Parathyroid adenoma (tissue), 2 donors: ENCODE measurements at regions not wholly inside any gene's neighbourhood (a gene's known extent, or its start where the extent isn't known, plus 50 kb on each side); places are given as distances from the start of the nearest gene placed in this dataset.

Experiments used
- H2AFZ ChIP-seq: fragments of 300-600 bp; sonication (generic); one replicate; pipeline ENCODE4 v1.7.0; 2017; ENCODE audit warnings: antibody characterized with exemption, mild to moderate bottlenecking
- H3K27ac ChIP-seq: fragments of 300-600 bp; sonication (generic); one replicate; pipeline ENCODE4 v1.7.0; 2017
- H3K27me3 ChIP-seq: fragments of 300-600 bp; sonication (generic); one replicate; pipeline ENCODE4 v1.7.0; 2017; ENCODE audit warnings: low read length; ENCODE audit not compliant: control insufficient read depth, insufficient read depth
- H3K36me3 ChIP-seq: fragments of 300-600 bp; sonication (generic); one replicate; pipeline ENCODE4 v1.7.0; 2017; ENCODE audit warnings: low read length; ENCODE audit not compliant: control insufficient read depth, insufficient read depth
- H3K4me1 ChIP-seq: fragments of 300-600 bp; sonication (generic); one replicate; pipeline ENCODE4 v1.7.0; 2017; ENCODE audit warnings: control low read depth
- H3K4me2 ChIP-seq: fragments of 300-600 bp; sonication (generic); one replicate; pipeline ENCODE4 v1.7.0; 2017; ENCODE audit warnings: low read length
- H3K4me3 ChIP-seq: fragments of 300-600 bp; sonication (generic); one replicate; pipeline ENCODE4 v1.7.0; 2017; ENCODE audit warnings: low read depth, low read length
- H3K79me2 ChIP-seq: fragments of 300-600 bp; sonication (generic); one replicate; pipeline ENCODE4 v1.7.0; 2017; ENCODE audit warnings: control low read depth
- H3K9ac ChIP-seq: fragments of 300-600 bp; sonication (generic); one replicate; pipeline ENCODE4 v1.7.0; 2017; ENCODE audit warnings: mild to moderate bottlenecking
- H3K9me3 ChIP-seq: fragments of 300-600 bp; sonication (generic); one replicate; pipeline ENCODE4 v1.7.0; 2017; ENCODE audit warnings: low read length; ENCODE audit not compliant: control insufficient read depth
- CTCF ChIP-seq: fragments of 300-600 bp; sonication (generic); IDR thresholded peaks from one replicate; pipeline ENCODE4 v1.7.0; 2017; ENCODE audit warnings: antibody characterized with exemption, mild to moderate bottlenecking
- donor health status: primary hyperparathyroidism.

GRCh38 chr10:4718544-4718943, 107.5 kb upstream of the AKR1E2 start:
- no peaks in the 10 kb centered on the region for H3K4me1 ChIP-seq
- H3K9me3 ChIP-seq, result no peaks in the 10 kb centered on the region
- no peaks in the 10 kb centered on the region for H3K79me2 ChIP-seq
- H3K4me2 ChIP-seq, result no peak overlapping the region
- H3K4me3 ChIP-seq, result no peak overlapping the region
- no peak overlapping the region for H3K27ac ChIP-seq
- H2AFZ ChIP-seq, result no peak overlapping the region
- H3K27me3 ChIP-seq, result no peaks in the 10 kb centered on the region
- no peak overlapping the region for H3K9ac ChIP-seq
- no peaks in the 10 kb centered on the region for H3K36me3 ChIP-seq
- TF ChIP-seq CTCF, result no peak

- H3K4me1 ChIP-seq, result no peaks in the 10 kb centered on the region
- TF ChIP-seq CTCF, result no peak
- H3K9me3 ChIP-seq, result no peaks in the 10 kb centered on the region
- no peak overlapping the region for H2AFZ ChIP-seq
- no peaks in the 10 kb centered on the region for H3K36me3 ChIP-seq
- no peak overlapping the region for H3K9ac ChIP-seq
- no peak overlapping the region for H3K4me3 ChIP-seq
- H3K27me3 ChIP-seq, result no peaks in the 10 kb centered on the region
- H3K4me2 ChIP-seq, result no peak overlapping the region
- no peak overlapping the region for H3K27ac ChIP-seq
- H3K79me2 ChIP-seq, result no peaks in the 10 kb centered on the region
Measured at GRCh38 chr10:4717670-4718069, 108.3 kb upstream of the AKR1E2 start.

GRCh38 chr10:4710858-4711257, 115.1 kb upstream of the AKR1E2 start:
- Histone ChIP-seq H3K27me3 (no peaks in the 10 kb centered on the region), H3K4me1 (no peaks in the 10 kb centered on the region), H3K4me2 (no peak overlapping the region), H3K27ac (no peak overlapping the region), H3K79me2 (no peaks in the 10 kb centered on the region), H3K4me3 (no peak overlapping the region), H2AFZ (no peak overlapping the region), H3K9ac (no peak overlapping the region), H3K36me3 (no peaks in the 10 kb centered on the region), H3K9me3 (no peaks in the 10 kb centered on the region)
- no peak for TF ChIP-seq CTCF

- H2AFZ ChIP-seq, result no peak overlapping the region
Measured at GRCh38 chr10:4708123-4708759, 117.8 kb upstream of the AKR1E2 start.

More at GRCh38 chr10:4708123-4708759, 117.8 kb upstream of the AKR1E2 start:
- Histone ChIP-seq H3K36me3 (no peaks in the 10 kb centered on the region), H3K4me1 (no peaks in the 10 kb centered on the region), H3K9ac (no peak overlapping the region), H3K4me3 (no peak overlapping the region), H3K9me3 (no peaks in the 10 kb centered on the region), H3K27me3 (no peaks in the 10 kb centered on the region), H3K4me2 (no peak overlapping the region), H3K27ac (no peak overlapping the region), H3K79me2 (no peaks in the 10 kb centered on the region)
- no peak for TF ChIP-seq CTCF
